SIG-M5 (cell line): ENCODE measurements at regions not wholly inside any gene's neighbourhood (a gene's known extent, or its start where the extent isn't known, plus 50 kb on each side); places are given as distances from the start of the nearest gene placed in this dataset.

Experiments used
- DNase-seq: peaks from one replicate; lab custom pipeline; 2025; lab: John Stamatoyannopoulos, UW

DNA sequence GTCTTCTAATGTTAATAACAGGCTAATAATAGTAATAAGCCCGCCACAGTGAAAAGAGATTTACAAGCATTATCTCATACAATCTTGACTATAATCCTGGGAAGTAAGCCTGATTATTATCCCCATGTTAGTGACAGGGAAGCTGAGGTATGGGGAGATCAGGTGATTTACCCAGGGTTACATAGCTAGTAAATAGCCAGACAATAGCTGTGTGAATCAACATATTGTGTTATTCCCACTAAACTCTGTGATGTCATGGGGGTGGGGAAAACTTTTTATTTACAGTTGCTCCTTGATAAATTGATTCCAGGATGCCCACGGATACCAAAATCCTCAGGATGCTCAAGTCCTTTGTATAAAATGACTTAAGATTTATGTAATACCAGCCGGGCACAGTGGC lies 181.9 kb downstream of the LMO4 start:
- DNase-seq = no peak

DNA sequence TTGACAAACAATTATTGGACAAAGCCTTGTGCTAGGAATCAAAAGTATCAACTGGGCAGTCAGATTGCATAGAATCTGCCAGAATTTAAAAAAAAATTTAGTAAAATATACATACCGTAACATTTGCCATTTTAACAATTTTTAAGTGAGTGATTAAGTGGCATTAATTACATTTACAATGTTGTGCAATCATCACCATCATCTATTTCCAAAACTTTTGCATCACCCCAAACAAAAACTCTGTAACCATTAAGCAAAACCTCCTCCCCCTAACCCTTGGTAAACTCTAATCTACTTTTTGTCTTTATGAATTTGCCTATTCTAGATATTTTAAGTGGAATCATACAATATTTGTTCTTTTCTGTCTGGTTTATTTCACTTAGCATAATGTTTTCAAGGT lies 182.8 kb downstream of the LMO4 start:
- no peak for DNase-seq

DNA sequence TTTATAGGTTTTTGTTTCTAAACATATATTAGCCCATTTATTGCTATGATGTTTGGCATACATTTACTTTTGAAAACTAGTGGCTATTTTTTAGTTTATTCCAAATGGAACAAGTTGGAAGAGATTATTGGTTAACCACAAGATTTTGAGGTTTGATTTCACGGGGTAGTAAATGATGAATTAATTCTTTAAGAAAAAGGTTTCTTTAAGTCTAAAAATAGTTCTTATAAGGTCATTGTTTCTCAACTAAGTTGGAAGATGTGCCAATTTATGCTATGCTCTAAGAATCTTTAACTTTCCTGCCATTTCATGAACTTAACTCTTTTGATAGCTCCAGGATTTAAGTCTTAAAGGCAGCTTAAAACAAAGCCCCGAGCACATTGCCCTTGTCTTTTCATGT lies 183.8 kb downstream of the LMO4 start:
- DNase-seq = no peak

DNA sequence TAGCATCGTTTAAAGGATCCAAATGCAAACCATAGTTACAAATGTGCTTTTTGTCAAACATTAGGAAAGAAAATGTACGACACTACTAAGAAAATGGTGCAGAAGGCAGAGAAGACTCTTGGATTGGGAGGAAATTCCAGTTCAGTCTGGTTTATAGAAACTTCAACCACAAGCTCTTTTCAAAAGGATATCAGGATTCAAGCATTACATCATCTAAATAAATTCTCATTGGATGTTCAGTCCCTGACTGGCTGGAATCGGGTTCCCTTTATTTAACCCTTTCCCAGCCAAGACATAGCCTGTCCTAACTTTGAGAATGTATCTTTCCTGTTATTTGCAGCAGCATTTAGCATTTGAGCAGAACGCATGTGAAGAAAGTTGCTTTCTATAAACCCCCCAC lies 184.6 kb downstream of the LMO4 start:
- no peak for DNase-seq

DNA sequence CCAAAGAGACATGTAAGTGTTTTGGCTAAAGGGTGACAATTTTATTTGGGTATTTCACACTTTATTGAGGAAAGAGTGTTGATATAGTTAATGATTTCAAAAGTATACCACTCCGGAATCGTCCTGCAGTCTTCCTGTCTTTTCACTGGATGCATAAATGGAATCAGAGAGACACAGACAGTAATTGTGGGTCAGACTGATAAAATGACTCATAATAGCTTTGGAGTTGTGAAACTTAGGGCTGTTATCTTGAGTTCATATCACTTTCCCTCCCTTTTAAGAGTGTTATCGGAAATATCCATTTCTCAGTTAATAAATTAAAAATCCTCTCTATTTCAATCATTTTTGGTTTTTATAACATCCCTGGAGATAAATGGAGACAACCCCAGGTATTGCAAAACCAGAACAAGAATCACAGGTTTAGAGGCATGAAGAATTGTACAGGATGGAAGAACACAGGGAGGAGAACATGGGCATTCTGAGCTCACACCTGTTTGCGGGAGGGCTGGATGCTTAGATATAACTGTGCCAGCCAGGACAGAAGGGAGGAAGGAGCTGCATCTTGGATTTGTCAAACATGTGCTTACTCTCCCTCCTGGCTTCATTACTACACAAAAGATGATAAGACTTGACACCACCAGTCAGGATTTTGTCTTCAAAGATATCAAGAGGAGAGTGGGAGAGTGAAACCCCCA lies 185.4 kb downstream of the LMO4 start:
- no peak for DNase-seq

DNA sequence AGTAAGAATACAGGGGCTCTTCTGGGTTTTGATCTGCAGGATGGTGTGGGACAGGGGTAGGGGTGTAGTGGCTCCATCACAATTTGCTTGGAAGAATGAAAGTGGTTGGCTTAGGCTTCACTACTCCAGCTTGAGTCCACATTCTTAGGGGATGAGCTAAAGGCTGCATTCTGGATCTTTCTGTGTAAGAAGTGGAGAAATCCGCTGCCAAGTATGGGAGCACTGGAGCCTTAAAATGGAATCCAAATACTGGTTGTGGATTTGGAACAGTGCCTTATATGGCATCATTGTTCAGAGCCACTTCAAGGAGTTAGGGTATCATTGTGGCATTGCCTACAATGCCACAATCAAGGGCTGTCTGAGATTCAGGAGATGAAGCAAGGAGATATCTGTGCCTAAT lies 187.1 kb downstream of the LMO4 start:
- no peak for DNase-seq

DNA sequence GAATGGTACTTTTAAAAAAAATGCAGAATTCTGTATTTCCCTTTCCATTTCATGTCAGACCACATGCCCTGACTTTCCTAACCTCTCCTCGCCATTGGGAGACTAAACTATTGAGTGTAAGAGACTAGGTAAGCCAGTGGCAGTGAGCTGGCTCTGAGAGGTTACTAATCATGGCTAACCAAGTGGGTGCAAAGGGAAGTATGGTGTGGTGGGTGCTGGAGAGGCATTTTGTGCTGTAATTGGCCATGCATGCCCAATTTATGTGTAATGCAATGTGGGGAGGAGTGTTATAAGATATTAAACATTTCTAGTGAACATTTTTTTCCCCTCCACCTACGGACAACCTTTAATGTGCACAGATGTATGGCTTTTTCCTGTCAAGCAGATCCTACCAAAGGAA lies 190.1 kb downstream of the LMO4 start:
- no peak for DNase-seq

DNA sequence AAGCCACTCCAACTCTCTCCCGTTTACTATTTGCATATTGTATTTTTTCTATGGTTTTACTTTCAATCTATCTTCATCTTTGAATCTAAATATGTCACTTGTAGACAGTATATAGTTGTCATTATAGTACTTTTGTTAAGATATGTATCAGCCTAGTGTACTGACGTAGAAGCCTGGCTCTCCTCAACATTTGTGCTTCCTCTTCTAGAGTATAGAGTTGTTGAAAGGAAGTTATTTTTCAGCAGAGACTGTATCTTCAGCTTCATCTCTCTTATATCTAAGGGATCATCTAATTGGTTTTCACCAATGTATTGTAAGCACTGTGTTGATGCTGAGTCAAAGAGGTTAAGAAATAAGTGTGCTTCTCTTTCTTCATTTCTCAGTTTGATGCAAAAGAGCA lies 192.8 kb downstream of the LMO4 start:
- DNase-seq = no peak

DNA sequence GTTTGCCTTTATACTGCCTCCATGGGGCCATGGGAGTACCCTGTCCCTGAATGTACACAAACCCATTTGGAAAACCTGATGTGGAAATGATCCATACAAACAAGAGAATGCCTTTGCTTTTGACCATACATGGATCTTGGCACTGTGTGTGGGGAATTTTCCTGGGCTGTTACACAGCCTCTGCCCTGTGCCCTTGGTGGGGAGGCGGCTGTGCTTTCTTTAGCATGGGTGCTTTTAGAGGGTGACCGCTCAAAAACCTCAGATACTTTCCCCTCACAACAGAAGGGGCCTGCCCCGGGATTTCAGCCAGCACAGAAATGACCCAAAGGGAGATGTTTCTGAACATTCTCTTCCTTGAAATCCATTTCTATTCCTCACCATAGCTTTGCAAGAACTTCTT lies 194.8 kb downstream of the LMO4 start:
- no peak for DNase-seq

DNA sequence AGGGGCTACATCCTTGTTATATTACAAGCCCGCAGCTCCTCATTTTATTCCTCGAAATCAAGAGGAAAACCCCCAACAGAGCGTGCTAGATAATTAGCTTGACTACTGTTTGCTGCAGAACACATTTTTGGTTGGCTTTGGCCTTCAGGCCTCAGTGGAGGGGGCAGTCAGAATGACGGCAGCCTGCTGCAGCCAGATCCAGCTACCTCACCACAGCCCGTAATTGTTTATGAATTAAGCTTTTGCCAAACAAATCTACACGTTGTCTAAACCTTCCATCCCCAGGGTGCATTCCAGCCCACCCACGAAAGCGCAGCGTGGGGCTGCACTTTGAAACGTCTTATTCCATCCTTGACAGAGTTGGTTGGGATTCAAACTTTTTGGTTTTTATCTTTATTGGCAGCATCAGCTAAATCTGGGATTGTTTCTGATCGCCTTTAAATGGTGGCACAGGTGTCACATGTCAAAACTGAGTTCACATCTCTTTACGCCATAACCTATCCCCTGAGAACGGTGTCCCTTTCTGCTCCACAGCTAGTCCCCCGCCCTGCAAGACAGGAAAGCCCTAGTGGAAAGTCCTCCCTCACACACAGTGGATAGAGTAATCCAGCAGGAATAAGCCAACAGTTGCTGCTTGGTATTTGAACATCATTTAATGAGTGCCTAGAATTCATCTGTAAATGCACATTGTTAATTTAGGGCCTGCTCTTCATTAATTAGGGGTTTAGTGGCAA lies 195.5 kb downstream of the LMO4 start:
- DNase-seq = no peak

DNA sequence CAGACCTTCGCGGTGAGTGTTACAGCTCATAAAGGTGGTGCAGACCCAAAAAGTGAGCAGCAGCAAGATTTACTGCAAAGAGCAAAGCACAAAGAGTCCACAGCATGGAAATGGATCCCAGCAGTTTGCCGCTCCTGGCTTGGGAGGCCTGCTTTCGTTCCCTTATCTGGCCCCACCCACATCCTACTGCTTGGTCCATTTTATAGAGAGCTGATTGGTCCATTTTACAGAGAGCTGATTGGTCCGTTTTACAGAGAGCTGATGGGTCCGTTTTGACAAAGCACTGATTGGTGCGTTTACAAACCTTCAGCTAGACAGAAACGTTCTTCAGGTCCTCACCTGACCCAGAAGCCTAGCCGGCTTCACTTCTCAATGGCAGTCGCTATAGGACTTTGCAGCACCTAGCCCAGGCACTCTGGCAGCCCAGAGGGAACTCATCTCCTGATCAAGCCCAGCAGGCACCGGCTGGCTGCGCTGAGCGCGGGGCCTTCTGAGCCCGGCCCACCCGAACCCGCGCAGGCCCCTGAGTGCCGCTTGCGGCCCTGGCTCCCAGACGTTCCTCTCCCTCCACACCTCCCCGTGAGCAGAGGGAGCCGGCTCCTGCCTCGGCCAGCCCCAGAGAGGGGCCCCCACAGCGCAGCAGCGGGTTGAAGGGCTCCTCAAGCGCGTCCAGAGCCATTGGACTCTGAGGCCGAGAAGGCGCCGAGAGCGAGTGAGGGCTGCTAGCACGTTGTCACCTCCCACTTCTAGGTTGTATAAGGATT lies 200.3 kb downstream of the LMO4 start:
- DNase-seq = no peak

DNA sequence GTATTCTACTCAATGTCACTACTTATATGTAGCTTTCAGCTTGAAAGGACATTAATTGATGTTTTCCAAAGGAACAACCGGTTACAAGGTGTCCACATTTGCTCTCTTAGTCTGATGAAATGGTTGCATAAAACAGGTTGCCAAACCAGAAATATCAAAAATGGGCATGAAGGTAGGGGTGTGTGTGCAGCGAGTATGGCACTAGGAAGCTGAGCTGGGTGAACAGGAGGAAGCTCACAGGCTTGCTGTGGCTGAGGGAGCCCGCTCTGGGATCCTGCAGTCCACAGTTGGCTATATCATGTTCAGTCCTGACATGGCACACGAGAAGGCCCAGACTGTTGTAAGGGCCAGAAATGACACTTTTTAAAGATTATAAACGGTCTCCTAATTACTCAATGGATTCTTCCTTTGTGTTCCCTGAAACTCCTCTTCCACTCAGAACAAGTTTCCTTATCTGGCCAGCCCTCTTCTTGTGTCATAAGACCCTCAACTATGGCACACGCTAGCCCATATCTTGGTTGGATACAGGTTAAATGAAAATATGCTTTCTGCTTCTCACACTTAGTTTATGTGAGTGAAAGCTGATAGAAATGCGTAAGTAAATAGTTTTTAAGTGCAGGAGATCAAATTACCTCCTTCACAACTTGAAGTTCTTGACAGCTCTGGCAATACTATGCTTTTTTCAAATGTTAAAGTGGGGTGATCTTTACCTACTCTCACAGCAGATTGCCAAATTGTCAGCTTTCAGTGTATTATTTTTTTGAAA lies 201.5 kb downstream of the LMO4 start:
- DNase-seq = no peak

DNA sequence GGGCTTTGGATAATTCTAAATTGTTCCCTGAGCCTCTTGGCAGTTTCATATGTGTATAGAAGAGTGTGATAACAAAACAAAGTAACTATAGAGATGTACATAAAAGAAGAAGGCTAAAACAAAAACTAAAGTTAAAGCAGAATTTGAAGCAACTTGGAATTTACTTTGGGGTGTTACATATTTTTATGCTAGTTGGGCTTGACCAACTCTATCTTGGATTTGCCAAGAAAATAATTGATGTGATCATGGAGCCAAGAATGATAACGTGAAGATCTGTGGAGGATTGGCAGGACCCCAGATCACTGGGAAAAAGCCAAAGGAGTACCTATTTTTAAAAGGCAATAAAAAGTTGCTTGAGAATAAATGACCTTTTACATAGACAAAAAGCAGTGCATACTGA lies 206.9 kb downstream of the LMO4 start:
- no peak for DNase-seq

DNA sequence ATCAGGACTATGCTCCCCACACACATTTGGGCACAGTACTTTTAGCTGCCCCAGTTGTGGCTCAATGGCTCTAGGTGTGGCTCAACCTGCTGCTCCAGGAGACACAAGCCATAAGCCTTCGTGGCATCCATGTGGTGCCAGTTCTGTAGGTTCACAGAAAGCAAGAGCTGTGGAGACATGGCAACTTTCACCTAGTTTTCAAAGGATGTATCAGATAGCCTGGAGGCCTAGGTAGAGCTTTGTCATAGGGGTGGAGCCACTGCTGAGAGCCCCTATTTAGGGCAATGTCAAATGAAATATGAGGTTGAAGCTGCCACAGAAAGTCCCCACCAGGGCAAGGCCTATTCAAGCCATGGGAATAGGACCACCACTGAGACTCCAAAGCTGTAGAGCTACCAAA lies 210.5 kb downstream of the LMO4 start:
- DNase-seq = no peak

DNA sequence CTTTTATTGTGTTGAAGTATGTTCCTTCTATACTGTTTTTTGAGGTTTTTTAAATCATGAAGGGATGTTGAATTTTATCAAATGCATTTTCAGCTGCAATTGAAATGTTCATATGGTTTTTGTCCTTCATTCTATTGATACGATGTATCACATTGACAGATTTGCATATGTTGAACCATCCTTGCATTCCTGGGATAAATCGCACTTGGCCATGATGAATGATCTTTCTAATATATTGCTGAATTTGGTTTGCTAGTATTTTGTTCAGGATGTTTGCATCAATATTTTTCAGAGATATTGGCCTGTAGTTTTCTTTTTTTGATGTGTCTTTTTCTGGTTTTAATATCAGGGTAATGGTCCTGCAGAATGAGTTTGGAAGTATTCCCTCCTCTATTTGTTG lies 214.0 kb downstream of the LMO4 start:
- no peak for DNase-seq

DNA sequence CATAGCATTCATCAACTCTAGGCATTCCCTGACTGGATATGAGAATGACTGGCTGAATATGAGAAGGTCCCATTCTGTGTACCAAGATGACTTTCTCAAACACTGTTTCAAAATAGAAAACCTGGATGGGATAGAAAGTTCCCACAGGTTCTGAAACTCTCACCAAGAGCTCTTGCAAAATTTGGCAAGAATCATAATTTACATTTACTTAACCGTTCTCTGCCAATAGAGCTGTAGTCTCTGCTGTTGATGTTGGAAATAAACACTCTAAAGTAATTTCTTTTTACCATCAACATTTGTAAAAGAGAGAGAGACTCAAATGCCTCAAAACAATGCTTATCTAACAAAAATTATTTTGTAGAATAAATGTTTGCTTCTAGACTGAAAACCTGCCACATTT lies 221.1 kb downstream of the LMO4 start:
- no peak for DNase-seq

DNA sequence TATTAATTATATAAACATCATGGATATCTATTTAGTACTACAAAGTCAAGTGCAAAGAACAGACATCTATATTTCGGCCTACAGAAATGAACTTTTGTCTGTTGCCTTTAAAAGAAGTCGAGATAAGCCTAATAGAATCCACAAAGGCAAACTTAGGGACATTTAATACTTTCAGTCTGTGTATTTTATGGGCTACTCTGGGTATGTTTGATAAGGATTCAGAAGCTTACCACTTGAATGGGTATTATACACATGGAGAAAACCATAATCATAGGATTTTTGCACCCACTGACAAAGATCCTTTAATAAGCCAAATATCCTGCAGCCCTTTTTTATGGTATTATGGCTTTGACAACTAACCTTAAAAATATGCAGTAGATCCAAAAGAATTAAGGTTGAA lies 224.8 kb downstream of the LMO4 start:
- no peak for DNase-seq

DNA sequence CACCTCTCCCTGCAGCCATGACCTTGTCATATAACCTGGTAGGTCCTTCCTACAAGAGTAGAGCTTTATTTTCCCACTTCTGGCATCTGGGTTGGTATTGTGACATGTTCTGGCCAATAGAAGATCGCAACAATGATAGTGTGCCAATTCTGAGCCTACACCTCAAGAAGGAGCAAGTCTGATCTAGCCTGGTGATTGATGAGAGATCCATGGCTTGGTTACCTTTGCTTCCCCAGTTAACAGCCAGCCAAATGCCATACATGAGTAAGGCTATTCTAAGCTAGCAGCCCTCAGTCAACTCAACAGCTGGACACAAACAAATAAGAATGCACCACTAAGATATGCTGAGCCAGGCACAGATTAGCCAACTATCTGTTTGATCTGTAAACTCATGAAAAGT lies 226.7 kb downstream of the LMO4 start:
- no peak for DNase-seq

DNA sequence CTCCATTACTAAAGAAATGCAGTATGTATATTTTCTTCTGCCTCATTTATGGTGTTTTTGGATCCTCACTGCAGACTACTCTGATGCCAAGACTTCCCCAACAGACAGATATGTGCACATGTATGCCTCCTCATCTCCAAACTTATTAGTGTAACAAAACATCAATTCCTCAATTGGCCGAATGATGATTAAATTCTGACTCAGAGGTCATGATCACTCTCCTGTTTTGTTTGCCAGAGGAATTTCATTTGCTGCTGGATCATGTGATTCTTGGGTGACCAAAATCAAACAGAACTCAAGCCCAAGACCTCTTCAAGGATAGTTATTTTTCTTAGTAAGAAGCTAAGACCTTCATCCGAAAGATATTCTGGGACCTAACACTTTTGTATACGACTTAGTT lies 227.6 kb downstream of the LMO4 start:
- no peak for DNase-seq

DNA sequence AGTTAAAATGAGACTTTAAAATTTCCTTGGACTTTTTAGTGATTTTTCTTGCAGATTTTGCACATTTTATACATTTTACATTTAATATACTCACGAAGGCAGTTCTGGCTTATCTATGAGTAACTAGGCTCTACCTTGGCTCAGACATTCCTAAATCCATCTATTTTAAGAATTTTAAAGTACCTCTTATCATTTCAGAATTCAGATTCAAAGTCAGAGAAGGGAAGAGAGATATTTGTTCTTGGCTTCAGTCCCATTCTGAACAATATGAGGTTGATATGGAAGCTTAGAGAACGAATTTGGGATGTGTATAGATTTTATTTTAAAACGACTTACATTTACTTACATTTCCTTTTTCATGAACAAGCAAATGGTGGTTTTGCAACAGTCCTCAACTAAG lies 230.2 kb downstream of the LMO4 start:
- DNase-seq = no peak

DNA sequence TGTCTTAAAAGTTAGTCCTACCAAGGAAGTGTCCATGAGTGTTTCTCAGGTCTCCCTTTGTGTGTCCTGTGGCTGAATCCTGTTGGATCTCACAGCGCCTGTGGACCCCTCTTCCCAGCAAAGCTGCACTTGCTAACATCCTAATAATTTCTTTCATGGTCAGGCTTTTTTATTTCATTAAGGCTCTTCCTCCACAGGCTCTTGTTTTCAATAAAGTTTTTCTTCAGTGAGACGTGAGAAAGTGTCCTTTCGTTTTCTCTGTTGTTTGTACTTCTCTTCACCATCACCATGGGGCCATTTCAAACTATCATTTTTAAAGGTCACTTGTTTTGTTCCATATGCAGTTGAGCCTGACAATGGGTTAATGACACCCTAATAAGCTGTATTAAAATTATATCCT lies 231.5 kb downstream of the LMO4 start:
- DNase-seq = no peak

DNA sequence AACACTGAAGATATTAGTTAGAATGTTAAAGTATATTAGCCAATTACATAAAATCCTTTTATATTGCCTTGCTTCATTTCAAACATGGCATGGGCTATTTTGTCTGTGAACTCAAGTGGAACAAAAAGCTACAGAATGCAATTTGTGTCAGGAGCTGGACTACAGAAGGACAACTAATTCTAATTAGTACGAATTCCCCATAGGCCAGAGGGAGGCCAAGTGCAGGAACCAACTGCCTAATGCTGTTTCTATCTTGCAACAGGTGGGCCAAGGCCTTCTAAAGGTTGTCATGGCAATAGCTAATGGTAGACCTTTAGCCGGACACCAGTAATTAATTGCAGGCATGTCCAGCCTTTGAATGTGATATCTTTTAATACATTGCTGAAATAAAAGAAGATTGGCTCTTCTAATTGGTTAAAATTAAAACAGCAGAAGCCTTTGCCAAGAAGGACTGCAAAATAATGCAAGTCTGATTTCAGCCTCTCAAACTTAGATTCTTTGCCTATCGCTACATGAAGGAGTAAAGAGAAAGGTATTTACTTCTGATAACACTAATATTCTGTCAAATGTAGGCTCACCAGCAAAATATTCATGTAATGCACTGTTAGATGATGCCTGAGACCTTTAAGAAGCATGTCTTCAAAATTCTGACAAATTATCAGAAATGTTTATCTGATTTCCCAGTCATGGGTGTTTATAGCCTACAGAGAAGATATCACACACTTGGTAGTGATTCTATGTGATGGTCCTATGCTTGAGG lies 232.1 kb downstream of the LMO4 start:
- DNase-seq = no peak
